ENCODE measurements at regions not wholly inside any gene's neighbourhood (a gene's known extent, or its start where the extent isn't known, plus 50 kb on each side); places are given as distances from the start of the nearest gene placed in this dataset.

DNA sequence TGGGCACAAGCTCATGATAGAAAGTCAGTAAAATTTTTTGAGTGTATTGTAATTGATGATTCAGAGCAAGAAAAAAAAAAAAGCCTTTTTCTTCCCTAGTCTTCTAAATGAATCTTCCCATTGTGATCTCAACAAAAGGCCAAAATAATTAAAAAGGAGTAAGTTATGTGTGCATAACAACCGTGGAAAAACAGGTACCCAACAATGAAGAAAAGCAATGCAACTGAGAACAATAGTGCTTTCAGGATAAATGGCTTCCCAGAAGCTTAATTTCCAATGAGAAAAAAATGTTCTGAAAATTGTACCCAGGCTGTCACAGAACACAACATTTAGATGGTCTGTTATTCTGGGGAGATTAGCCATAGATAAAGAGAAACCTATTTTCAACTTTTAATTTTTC is 399.0 kb upstream of the AGA start:
- no peak for DNase-seq (ENCODE audit: low read depth)
- TF ChIP-seq, protein P1, sequence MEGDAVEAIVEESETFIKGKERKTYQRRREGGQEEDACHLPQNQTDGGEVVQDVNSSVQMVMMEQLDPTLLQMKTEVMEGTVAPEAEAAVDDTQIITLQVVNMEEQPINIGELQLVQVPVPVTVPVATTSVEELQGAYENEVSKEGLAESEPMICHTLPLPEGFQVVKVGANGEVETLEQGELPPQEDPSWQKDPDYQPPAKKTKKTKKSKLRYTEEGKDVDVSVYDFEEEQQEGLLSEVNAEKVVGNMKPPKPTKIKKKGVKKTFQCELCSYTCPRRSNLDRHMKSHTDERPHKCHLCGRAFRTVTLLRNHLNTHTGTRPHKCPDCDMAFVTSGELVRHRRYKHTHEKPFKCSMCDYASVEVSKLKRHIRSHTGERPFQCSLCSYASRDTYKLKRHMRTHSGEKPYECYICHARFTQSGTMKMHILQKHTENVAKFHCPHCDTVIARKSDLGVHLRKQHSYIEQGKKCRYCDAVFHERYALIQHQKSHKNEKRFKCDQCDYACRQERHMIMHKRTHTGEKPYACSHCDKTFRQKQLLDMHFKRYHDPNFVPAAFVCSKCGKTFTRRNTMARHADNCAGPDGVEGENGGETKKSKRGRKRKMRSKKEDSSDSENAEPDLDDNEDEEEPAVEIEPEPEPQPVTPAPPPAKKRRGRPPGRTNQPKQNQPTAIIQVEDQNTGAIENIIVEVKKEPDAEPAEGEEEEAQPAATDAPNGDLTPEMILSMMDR (IDR thresholded peaks at IDR 0.05; ENCODE audit: low read length, missing control alignments), result no peak
- H3K4me3 ChIP-seq (replicated peaks; ENCODE audit: low read depth, low read length), result no peak overlapping the region

DNA sequence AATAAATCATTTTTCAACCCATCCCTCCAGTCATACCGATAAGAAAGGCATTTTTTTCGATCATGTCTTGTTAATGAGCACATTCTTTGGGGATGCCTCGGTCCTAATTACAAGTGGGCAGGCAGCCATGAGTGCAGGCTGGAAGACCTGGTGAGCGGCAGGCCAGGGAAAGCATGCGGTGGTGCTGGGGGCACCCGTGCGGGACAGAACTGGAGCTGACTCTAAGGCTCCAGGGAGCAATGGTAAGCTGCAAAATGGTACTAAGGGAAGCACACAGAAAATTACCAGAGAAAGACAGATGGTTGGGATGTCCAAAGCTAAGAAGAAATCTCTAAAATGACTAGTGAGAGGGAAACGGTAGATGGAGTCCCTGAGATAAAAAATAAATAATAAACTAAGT is 411.0 kb upstream of the AGA start:
- H3K4me3 ChIP-seq (replicated peaks; ENCODE audit: low read depth, low read length), result no peak overlapping the region
- TF ChIP-seq, protein P1 (IDR thresholded peaks at IDR 0.05; ENCODE audit: low read length, missing control alignments), result no peak
- DNase-seq (ENCODE audit: low read depth), result no peak

DNA sequence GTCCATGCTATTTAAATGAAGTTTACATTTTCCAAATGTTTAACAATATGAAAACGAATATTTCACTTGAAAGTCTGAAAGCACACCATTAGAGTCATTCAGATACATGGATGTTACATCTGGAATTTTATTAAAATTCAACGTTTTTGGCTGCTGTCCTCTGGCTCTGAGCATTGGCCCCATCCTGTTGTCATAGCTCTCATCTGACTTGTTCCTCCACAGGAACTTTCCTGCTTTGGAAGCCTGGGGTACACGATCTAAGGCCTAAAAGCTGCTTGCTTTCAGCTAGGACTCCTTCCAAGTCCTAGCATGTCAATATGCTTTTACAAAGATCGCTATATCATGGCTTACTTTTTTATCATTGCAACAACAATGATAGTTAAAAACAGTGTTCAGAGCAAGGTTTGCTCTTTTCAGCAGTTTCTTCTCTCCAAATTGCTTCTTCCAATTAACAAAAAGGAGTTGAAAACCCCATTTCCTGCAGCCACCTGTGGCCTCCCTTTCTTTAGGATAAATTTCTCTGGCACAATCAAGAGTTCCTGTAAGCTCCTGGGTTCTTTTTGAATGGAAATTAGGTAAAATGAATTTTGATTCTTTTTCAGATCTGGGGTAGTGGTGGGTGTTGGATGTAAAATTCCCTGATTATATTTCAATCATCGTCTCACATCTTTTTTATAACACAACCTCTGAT is 413.4 kb upstream of the AGA start:
- TF ChIP-seq, protein P1 (IDR thresholded peaks at IDR 0.05; ENCODE audit: low read length, missing control alignments), result no peak
- no peak overlapping the region for H3K4me3 ChIP-seq (replicated peaks; ENCODE audit: low read depth, low read length)
- DNase-seq (ENCODE audit: low read depth), result no peak

DNA sequence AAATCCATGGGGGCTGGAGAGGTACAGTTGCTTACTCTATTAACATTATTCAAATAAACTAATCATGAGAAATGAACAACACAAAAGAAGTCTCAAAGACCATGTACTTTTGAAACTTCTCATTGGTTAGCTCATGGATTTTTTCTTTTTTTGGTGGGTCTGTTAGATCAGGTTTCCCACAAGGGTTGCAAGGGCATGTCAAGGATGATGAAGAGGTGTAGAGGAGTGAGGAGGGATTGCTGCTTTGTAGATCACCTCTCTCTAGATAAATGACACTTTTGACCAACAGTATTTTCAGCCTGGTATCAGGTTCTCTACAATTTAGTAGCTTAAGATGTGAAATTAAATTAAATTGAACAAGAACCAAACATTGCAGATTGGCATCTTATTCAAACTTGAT is 417.9 kb upstream of the AGA start:
- DNase-seq (ENCODE audit: low read depth), result no peak
- H3K4me3 ChIP-seq (replicated peaks; ENCODE audit: low read depth, low read length), result no peak overlapping the region
- TF ChIP-seq, protein P1 (IDR thresholded peaks at IDR 0.05; ENCODE audit: low read length, missing control alignments), result no peak

DNA sequence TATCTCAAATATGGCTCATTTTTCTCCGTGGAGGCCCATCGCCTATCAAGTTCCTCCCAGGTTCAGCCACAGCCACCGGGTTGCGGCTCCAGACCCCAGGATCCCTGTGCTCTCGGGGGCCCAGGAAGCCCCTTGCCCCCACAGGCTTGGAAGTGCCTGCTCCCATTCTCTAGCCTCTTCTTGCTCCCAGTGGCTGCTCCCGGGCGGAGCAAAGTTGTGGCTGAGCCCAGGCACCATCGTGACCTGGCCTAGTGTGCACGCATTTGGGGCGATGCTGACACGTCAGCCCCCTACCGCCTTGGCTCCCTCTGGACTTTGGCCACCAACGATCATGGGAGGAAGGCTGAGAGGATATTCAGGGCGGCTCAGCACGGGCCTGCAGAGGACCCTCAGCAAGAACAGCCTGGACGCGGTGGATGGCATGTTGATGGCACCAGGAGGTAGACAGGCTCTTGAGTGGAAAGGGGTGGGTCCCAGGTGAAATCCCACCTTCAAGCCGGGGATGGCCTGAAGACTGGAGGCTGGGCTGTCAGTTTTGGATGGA is 419.4 kb upstream of the AGA start:
- TF ChIP-seq, protein P1 (IDR thresholded peaks at IDR 0.05; ENCODE audit: low read length, missing control alignments), result no peak
- no peak overlapping the region for H3K4me3 ChIP-seq (replicated peaks; ENCODE audit: low read depth, low read length)
- DNase-seq (ENCODE audit: low read depth), result no peak

DNA sequence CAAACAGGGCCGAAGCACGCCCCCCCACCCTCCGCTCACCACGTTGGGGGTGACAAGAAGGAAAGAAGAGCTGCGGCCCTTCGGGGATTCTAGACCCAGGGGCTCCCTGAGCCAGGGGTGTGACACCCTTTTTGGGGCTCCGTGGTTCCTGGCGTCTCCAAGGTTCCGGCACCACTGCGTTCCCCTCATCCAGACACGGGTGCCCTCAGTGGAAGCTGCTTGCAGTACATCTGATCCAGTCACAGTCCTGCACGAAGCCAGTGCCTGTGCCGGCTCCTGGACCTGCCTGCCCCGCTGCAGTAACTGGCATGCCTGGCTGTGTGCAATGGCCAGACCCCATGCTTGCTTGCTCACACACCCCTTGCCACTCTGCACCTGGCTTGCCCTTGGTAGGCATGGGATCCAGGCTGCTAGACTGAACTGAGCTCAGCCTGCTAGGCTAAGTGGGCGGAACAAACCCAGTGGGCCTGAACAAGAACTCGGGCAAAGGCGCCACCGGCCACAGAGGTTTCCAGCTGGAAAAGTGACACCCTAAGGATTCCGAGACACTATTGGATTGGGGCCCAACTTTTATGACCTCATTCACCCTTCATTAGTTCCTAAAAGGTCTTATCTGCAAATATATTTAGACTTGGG is 420.4 kb upstream of the AGA start:
- DNase-seq (ENCODE audit: low read depth), result no peak
- TF ChIP-seq, protein P1 (IDR thresholded peaks at IDR 0.05; ENCODE audit: low read length, missing control alignments), result no peak
- H3K4me3 ChIP-seq (replicated peaks; ENCODE audit: low read depth, low read length), result no peak overlapping the region
